Mucosa of rectum (tissue), 2 donors: ENCODE measurements at regions not wholly inside any gene's neighbourhood (a gene's known extent, or its start where the extent isn't known, plus 50 kb on each side); places are given as distances from the start of the nearest gene placed in this dataset.
"Not testable (repeated sequence)": the region's sequence is repeated elsewhere in the genome, so short reads cannot be mapped to it uniquely, and the experiment has no call there.

Experiments used
- H3K27ac ChIP-seq, 2 donors: one replicate each; pipeline ENCODE4 v1.7.0; 2013; ENCODE audit warnings: inconsistent platforms in 2 of 2, low read depth in 2 of 2, low read length in 2 of 2
- H3K27me3 ChIP-seq, 2 donors: one replicate each; pipeline ENCODE4 v1.7.0; 2013; ENCODE audit warnings: low read length in 2 of 2; ENCODE audit not compliant: control insufficient read depth in 2 of 2, insufficient read depth in 2 of 2
- H3K36me3 ChIP-seq, 2 donors: one replicate each; pipeline ENCODE4 v1.7.0; 2013; ENCODE audit warnings: low read length in 2 of 2; ENCODE audit not compliant: control insufficient read depth in 2 of 2, insufficient read depth in 2 of 2
- H3K4me1 ChIP-seq, 2 donors: one replicate each; pipeline ENCODE4 v1.7.0; 2013; ENCODE audit warnings: low read length in 2 of 2, mild to moderate bottlenecking in 1 of 2; ENCODE audit not compliant: control insufficient read depth in 2 of 2, insufficient read depth in 2 of 2
- H3K4me3 ChIP-seq, 2 donors: one replicate each; pipeline ENCODE4 v1.7.0; 2013; ENCODE audit warnings: low read length in 2 of 2
- H3K9ac ChIP-seq, 2 donors: one replicate each; pipeline ENCODE4 v1.7.0; 2013; ENCODE audit warnings: low read length in 2 of 2, low read depth in 1 of 2, mild to moderate bottlenecking in 1 of 2
- H3K9me3 ChIP-seq, 2 donors: one replicate each; pipeline ENCODE4 v1.7.0; 2013; ENCODE audit warnings: low read length in 2 of 2; ENCODE audit not compliant: control insufficient read depth in 2 of 2
- donor health status: healthy.
- donor health status: Normal muscosa, but diverticular disease.

DNA sequence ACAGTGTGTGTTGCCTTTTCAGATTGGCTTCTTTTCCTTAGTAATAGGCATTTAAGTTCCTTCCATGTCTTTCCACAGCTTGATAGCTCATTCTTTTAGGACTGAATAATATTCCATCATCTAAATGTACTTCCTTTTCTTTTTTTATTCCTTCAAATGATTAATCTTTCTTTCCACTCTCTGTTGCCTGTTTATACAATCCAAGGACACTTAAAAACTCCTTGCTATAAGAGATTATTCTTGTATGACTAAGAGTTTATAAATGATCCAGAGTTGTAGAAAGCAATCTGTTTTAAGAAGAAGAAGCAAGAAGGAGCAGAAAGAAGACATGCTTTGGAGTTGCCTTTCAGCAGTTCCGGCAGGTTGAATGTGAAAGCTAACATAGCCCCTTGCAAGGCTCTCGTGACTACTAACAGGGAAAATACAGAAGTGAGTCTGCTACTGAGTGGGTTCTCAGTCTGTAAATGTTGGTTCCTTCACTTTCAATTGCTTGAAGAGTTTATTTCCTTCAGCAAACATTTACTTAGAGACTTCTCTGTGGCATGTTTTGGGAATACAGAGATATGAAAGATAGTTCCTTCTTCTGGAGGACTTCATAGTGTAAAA lies 123.0 kb downstream of the PMAIP1 start:
- H3K27me3 ChIP-seq, result no peaks in the 10 kb centered on the region
- no peak overlapping the region for H3K9ac ChIP-seq
- no peaks in the 10 kb centered on the region for H3K36me3 ChIP-seq
- H3K4me1 ChIP-seq, result no peaks in the 10 kb centered on the region
- H3K4me3 ChIP-seq, result no peak overlapping the region
- H3K27ac ChIP-seq, result peak overlapping the region in 1 of 2 donors; percentile 48
- no peaks in the 10 kb centered on the region for H3K9me3 ChIP-seq

DNA sequence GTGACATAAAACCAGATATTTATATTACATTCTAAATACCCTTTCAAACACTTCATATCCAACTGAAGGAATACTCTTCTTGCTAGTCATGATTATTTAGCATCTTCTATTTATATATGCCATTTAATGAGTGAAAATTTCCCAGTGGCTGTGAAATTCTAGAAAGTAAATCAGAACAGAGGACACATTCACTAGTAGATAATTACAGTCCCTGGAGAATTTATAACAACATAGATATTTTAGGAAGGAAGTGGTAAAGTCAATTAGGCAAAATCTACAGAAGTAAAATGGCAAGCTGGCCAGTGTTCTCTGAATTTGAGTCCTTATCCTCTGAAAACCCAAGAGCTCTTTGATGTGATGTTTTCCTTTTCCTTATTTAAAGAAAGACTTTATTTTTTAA lies 121.8 kb downstream of the PMAIP1 start:
- Histone ChIP-seq H3K9me3 (no peaks in the 10 kb centered on the region), H3K4me1 (no peaks in the 10 kb centered on the region), H3K27me3 (no peaks in the 10 kb centered on the region), H3K27ac (no peak overlapping the region), H3K4me3 (no peak overlapping the region), H3K36me3 (no peaks in the 10 kb centered on the region), H3K9ac (no peak overlapping the region)

DNA sequence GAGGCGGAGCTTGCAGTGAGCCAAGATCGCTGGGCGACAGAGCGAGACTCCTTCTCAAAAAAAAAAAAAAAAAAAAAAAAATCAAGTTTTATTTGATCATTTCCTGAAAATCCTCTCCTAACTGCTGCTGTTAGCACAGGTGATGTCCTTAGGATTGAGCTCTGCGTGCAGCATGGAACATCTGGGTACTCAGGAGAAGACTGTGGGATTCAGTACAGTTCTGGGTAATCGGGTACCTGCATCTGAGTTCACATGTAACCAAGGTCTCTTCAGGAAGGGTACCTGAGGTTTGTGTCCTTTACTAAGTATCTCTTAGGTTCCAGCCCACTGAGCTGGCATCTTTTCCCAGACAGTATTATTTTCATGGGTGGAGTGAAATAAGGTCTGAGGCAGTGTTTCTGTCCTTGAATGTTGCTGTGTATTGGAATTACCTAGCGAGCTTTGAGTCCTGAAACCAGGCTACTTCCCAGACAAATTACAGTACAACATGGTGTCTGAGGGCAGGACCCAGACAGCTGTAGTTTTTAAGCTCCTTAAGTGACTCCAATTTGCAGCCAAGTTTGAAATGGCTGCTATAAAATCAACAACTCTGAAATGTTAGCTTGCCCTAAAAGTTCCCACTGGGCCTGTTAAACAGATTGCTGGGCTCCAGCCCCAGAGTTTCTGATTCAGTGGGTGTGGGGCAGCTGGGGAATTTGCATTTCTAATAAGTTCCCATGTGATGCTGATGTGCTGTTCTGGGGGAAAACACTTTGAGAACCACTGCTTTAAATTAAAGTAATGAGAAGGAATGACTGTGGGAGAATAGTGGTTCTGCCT lies 120.5 kb downstream of the PMAIP1 start:
- no peak overlapping the region for H3K27ac ChIP-seq
- H3K4me1 ChIP-seq, result no peaks in the 10 kb centered on the region
- no peaks in the 10 kb centered on the region for H3K27me3 ChIP-seq
- H3K36me3 ChIP-seq, result no peaks in the 10 kb centered on the region
- no peaks in the 10 kb centered on the region for H3K9me3 ChIP-seq
- no peak overlapping the region for H3K4me3 ChIP-seq
- H3K9ac ChIP-seq, result no peak overlapping the region

DNA sequence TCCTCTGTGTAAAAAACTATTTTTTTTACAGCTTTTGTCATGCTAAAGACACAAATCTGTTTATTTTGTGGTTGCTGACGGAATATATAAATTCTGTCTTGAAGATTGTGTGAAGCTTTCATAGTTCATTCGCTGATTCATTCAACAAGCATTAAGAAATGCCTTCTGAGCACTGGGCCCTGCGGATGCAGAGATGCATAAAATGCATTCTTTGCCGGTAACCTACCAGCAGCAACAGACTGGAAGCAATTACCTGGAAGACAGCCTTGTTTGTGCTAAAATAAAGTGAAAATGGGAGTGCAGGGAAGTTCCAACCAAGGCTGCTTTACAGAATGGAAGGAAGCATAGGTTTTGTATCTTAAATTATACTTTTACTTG lies 119.7 kb downstream of the PMAIP1 start:
- no peaks in the 10 kb centered on the region for H3K4me1 ChIP-seq
- H3K9me3 ChIP-seq, result no peaks in the 10 kb centered on the region
- no peak overlapping the region for H3K9ac ChIP-seq
- H3K27ac ChIP-seq, result no peak overlapping the region
- no peaks in the 10 kb centered on the region for H3K36me3 ChIP-seq
- no peak overlapping the region for H3K4me3 ChIP-seq
- no peaks in the 10 kb centered on the region for H3K27me3 ChIP-seq

DNA sequence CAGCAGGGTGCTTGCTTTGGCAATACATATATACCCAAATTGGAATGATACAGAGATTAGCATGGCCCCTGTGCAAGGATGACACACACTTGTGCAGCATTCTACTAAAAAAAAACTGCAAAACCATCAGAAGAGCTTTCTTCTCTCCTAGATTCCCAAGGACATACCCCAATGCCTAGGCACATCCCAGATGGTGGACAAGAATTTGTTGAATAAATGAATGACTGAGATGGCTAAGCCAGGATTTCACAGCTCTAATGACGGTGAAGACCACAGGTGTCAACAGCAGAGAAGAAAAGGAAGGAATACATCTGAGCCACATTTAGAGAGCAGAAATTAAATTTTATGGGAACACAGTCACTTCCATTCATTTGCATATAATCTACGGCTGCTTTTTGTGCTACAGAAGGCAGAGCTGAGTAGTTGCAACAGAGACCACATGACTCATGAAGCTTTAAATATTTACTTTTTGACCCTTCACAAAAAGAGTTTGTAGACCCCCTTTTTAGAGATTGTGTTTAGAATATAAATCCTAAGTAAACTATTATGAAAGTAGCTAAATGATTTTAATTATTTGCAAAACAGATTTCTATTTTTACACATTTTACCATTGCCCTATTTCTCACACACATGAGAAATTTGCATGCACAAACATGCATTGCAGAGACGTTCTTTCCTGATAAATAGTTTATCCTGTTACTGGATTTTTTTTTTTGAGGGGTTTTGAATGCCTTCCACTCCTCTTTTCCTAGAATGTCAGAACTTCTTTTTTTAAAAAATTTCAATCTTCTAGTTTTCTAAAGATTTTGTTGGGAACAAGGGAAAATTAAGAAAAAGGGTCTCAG lies 119.0 kb downstream of the PMAIP1 start:
- Histone ChIP-seq H3K27me3 (no peaks in the 10 kb centered on the region), H3K4me1 (no peaks in the 10 kb centered on the region), H3K27ac (no peak overlapping the region), H3K9me3 (no peaks in the 10 kb centered on the region), H3K36me3 (no peaks in the 10 kb centered on the region), H3K9ac (no peak overlapping the region), H3K4me3 (no peak overlapping the region)

DNA sequence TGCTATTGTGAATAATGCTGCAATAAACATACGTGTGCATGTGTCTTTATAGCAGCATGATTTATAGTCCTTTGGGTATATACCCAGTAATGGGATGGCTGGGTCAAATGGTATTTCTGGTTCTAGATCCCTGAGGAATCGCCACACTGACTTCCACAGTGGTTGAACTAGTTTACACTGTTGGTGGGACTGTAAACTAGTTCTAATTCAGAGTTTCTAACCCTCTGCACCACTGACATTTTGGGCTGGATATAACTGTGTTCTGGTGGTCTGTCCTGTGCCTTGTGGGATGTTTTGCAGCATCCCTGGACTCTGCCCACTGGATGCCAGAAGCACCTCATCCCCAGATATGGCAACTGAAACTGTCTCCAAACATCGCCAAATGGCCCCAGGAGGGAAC lies 118.3 kb downstream of the PMAIP1 start:
- not testable (repeated sequence) for H3K27me3 ChIP-seq, H3K9me3 ChIP-seq, H3K4me1 ChIP-seq, H3K36me3 ChIP-seq, H3K4me3 ChIP-seq, H3K9ac ChIP-seq, H3K27ac ChIP-seq

DNA sequence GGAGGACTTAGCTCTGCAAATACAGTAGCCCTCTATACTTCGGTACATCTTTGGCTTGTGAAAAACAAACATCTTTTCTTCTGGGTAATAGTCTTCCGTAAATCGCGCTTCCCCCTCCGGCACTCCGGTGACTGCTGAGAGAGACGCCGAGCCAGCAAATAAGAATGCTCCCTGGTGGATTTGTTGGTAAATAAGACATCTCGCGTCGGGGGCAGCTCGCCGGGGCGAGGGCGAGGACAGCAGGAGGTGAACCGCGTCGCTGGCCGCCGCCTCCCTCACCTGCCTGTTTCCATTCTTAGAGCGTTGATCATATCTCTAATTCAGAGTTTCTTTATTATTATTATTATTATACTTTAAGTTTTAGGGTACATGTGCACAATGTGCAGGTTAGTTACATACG lies 117.6 kb downstream of the PMAIP1 start:
- no peak overlapping the region for H3K9ac ChIP-seq
- H3K27me3 ChIP-seq, result no peaks in the 10 kb centered on the region
- no peaks in the 10 kb centered on the region for H3K36me3 ChIP-seq
- H3K27ac ChIP-seq, result no peak overlapping the region
- no peaks in the 10 kb centered on the region for H3K4me1 ChIP-seq
- no peaks in the 10 kb centered on the region for H3K9me3 ChIP-seq
- H3K4me3 ChIP-seq, result no peak overlapping the region

DNA sequence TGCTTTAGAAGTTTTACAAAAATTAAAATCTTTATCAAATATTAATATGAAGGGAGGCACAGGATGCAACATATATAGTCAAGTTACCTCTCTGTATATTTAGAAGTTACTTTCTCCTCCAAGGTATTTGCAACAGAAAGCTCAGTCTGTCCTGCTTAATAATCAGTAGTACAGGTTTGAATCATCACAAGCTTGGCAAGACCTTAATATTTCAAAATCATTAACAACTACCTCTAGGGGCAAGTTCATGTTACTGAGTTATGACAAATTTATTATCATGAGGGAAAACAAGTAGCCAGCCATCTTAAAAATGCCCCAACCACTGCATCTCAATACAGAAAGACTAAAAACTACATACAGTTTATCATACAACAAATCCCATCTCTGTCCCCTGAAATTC lies 116.0 kb downstream of the PMAIP1 start:
- not testable (repeated sequence) for H3K9me3 ChIP-seq, H3K4me3 ChIP-seq, H3K4me1 ChIP-seq, H3K27me3 ChIP-seq, H3K9ac ChIP-seq, H3K36me3 ChIP-seq, H3K27ac ChIP-seq

DNA sequence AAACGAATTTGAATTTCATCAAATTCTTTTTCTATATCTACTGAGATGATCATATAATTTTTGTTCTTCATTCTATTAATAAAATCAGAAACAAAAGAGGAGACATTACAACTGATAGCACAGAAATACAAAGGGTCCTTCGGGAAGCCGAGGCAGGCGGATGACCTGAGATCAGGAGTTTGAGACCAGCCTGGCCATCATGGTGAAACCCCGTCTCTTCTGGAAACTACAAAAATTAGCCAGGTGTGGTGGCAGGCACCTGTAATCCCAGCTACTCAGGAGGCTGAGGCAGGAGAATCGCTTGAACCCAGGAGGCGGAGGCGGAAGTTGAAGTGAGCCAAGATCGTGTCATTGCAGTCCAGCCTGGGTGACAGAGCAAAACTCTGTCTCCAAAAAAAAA lies 113.4 kb downstream of the PMAIP1 start:
- H3K27me3 ChIP-seq, H3K9ac ChIP-seq, H3K4me1 ChIP-seq, H3K4me3 ChIP-seq, H3K9me3 ChIP-seq, H3K27ac ChIP-seq, H3K36me3 ChIP-seq: not testable (repeated sequence)

DNA sequence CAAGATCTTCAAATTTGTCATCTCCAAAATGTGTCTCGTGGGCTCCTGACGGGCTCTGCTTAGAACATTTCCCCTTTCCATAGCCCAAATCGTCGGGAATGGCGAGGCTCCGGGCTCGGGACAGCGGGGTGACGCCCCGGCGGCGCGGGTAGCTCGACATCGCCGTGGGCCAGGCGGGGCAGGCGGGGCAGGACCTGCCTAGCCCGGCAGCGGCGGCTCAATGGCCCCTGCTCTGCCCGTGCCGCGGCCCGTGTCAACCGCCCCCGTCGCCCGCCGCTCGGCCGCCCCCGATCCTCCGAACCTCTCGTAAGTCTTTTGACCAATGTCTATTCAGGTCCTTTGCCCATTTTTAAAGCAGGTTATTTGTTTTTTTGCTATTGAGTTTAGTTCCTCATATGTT lies 111.2 kb downstream of the PMAIP1 start:
- Histone ChIP-seq H3K9ac (no peak overlapping the region), H3K9me3 (no peaks in the 10 kb centered on the region), H3K4me3 (no peak overlapping the region), H3K27ac (no peak overlapping the region), H3K36me3 (no peaks in the 10 kb centered on the region), H3K27me3 (no peaks in the 10 kb centered on the region), H3K4me1 (no peaks in the 10 kb centered on the region)
